Omental fat pad (tissue), 3 donors: ENCODE measurements at regions not wholly inside any gene's neighbourhood (a gene's known extent, or its start where the extent isn't known, plus 50 kb on each side); places are given as distances from the start of the nearest gene placed in this dataset.
"Not testable (repeated sequence)": the region's sequence is repeated elsewhere in the genome, so short reads cannot be mapped to it uniquely, and the experiment has no call there.

Source experiments
- ATAC-seq: fragments of 150-250 bp; one replicate; pipeline ENCODE4 v1.9.1; 2016; ENCODE audit warnings: mild to moderate bottlenecking, moderate library complexity; ENCODE audit not compliant: low FRiP score
- DNase-seq: peaks from one replicate; pipeline ENCODE4 v3.0.0-alpha.2; 2019; ENCODE audit warnings: low spot score
- TF ChIP-seq, protein P1 (sequence below), 3 donors: fragments of 450-650 bp; IDR thresholded peaks; one replicate each; pipeline ENCODE4 v1.5.1; 2016 to 2017; ENCODE audit warnings: antibody characterized with exemption in 3 of 3, mild to moderate bottlenecking in 3 of 3, moderate library complexity in 2 of 3

DNA sequence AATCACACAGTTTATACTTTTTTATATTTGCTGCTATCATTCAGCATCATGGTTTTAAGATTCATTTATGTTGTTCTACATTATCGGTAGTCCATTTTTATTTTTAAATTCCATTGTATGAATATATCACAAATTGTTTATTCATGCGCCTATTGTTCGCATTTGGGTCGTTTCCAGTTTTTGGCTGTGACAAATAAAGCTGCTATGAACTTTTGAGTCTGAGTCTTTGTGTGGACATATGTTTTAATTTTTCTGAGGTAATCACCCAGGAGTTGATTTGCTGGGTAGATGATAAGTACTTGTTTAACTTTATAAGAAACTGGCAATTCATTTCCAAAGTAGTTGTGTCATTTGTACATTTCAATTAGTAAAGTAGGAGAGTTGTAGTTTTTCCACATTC lies 74.2 kb upstream of the CSNK1A1L start:
- TF ChIP-seq, protein P1, sequence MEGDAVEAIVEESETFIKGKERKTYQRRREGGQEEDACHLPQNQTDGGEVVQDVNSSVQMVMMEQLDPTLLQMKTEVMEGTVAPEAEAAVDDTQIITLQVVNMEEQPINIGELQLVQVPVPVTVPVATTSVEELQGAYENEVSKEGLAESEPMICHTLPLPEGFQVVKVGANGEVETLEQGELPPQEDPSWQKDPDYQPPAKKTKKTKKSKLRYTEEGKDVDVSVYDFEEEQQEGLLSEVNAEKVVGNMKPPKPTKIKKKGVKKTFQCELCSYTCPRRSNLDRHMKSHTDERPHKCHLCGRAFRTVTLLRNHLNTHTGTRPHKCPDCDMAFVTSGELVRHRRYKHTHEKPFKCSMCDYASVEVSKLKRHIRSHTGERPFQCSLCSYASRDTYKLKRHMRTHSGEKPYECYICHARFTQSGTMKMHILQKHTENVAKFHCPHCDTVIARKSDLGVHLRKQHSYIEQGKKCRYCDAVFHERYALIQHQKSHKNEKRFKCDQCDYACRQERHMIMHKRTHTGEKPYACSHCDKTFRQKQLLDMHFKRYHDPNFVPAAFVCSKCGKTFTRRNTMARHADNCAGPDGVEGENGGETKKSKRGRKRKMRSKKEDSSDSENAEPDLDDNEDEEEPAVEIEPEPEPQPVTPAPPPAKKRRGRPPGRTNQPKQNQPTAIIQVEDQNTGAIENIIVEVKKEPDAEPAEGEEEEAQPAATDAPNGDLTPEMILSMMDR (IDR thresholded peaks at IDR 0.05): no peak
- ATAC-seq (no peak), DNase-seq (no peak)

DNA sequence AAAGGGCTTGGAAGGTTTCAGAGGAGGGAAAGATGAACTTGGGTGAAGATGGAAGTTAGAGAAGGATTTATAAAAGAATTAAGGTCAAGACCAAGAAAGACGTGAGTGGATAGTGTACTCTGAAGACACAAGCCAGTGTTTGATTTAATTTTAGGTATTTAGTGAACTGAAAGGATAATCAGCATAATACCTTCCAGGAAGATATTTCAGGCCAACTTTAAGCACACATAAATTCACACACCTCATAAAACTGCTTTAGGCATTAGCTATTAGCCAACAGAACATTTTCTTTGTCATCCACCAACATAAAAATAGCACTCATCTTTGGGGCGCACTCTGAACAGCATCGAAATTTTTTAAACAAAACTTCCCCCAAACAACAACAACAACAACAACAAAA lies 71.7 kb upstream of the CSNK1A1L start:
- TF ChIP-seq, protein P1 (IDR thresholded peaks at IDR 0.05): no peak
- no peak for ATAC-seq
- DNase-seq: no peak

DNA sequence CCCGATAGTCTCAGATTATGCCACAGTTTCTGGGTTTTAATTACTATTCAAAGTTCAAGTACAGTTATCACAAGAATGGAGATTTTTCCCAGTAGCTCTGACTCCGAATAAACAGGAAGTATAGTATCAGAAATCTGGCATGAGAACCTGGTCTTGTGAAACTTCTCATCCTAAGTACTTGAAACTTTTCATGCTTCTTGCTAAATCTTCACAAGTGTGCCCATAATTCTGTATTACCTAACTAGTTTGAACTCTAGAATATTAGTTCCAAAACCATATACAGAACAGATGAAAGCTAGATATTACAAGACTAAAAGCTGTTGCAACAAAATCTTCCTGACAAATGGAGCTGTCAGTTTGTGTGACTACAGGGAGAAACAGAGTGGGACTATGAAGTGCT lies 70.5 kb upstream of the CSNK1A1L start:
- DNase-seq (no peak), ATAC-seq (peak; percentile 85)
- TF ChIP-seq, protein P1 (IDR thresholded peaks at IDR 0.05): no peak

DNA sequence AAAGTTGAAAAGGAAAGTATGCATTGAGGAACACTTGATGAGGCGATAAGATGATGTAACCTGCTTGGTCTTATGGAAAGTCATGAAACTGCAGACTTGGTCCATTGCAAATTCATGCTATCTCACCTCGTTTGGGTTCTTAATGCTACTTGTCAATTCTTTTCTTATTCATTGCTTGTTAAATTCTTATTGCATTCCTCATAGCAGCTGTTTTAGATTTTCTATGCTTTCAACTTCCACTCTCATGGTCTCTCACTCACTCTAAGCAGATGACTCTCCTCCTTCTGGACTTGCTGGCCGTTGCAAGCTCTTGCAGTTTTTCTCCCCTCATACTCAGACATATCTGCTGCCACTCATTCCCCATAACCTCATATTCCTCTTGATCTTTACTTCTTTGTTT lies 67.8 kb upstream of the CSNK1A1L start:
- DNase-seq: no peak
- ATAC-seq: no peak
- TF ChIP-seq, protein P1 (IDR thresholded peaks at IDR 0.05): no peak

DNA sequence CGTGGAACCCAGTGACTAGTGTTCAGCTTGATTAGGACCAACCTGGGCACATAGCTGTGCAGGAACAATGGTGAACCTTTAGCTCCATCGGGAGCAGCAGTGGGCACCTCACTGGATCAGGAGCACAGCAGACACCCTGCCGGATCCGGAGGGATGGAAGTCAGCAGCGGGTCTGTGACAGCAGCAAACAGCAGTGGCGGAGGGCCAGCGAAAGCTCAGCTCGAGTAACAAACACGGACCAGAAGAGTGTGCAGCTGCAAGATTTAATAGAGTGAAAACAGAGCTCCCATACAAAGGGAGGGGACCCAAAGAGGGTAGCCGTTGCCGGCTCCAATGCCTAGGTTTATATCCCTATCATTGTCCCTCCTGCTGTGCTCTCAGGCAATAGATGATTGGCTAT lies 66.8 kb upstream of the CSNK1A1L start:
- DNase-seq, ATAC-seq: not testable (repeated sequence)

DNA sequence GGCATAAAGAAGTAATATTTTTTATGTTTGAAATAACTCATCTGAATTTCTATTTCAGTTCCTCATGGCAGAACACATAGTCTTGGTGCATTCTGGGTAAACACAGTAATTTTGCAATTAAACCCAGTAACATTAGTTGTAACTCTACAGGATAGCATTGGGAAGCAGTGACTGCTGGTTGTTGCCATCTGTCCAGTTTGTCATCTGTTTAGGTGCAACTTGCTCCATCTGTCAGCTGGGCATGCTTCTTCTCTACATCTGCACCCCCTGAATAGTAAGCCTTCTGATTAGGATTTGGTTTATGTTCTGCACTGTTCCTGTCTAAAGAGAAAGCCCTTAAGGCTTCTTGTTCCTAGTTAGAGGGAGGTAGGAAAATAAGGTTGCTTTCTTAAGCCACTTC lies 63.5 kb upstream of the CSNK1A1L start:
- ATAC-seq: no peak
- DNase-seq: no peak

DNA sequence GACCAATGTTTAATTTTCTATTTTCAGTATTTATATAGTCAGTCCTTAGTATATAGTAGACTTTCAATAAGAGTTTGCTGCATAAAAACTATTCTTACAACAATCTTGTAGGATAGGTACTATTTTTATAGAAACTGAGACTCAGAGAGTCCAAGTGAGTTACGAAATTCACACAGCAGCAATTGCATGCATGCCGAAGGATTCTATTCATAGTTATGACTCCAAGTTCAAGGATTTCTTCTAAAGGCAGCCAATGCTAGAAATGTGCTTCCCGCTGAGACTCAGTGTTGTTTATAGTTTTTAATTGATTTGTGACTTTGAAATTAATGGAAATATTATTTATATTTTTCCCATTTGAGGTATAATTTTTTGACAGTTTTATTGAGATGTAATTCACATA lies 62.7 kb upstream of the CSNK1A1L start:
- TF ChIP-seq, protein P1 (IDR thresholded peaks at IDR 0.05): no peak
- no peak for DNase-seq
- ATAC-seq: no peak

More for the DNA sequence above, 63.5 kb upstream of the CSNK1A1L start:
- TF ChIP-seq, protein P1 (IDR thresholded peaks at IDR 0.05): no peak

DNA sequence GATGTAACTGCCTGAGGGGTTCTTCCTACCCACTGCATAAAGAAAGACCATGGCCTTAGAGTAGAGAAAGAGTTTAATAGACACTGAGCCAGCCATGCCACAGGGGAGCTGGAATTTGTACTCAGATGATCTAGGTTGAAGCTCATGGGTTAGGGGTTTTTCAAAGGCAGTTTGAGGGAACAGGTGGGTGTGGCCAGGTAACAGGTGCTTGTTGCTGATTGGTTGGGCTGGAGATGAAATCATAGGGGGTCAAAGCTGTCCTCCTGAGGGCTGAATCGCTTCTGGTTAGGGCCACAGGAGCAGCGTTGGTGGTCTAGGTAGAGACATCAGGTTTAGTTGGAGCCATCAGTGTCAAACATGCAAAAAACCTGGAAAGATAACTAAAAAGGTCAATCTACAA lies 59.2 kb upstream of the CSNK1A1L start:
- DNase-seq (no peak), ATAC-seq (no peak)
- TF ChIP-seq, protein P1 (IDR thresholded peaks at IDR 0.05): no peak
